ENCODE measurements at regions not wholly inside any gene's neighbourhood (a gene's known extent, or its start where the extent isn't known, plus 50 kb on each side); places are given as distances from the start of the nearest gene placed in this dataset.

- no CpG with 5 or more reads among the region's 4 CpGs for WGBS (ENCODE audit: extremely low coverage, insufficient read length, low lambda C conversion rate)
- Histone ChIP-seq H2BK20ac (ENCODE audit: low read depth, low read length, poor library complexity, severe bottlenecking) (no peak overlapping the region), H4K91ac (ENCODE audit: insufficient read length, low read depth, low read length) (no peak overlapping the region), H4K5ac (ENCODE audit: insufficient read length, low read depth, low read length) (no peak overlapping the region), H3K23me2 (ENCODE audit: insufficient read length, low read depth, low read length, poor library complexity, severe bottlenecking) (no peaks in the 10 kb centered on the region), H3K4me1 (ENCODE audit: insufficient read depth, low read length) (no peaks in the 10 kb centered on the region), H3T11ph (ENCODE audit: low read length) (no peak overlapping the region), H3K18ac (ENCODE audit: insufficient read length, low read depth, low read length) (peak overlapping the region; percentile 4), H3K9ac (ENCODE audit: extremely low read depth, insufficient read length, low read length) (no peak overlapping the region), H2BK120ac (ENCODE audit: low read depth, low read length, poor library complexity, severe bottlenecking) (no peak overlapping the region), H3K56ac (ENCODE audit: insufficient read length, low read depth, low read length) (no peak overlapping the region), H3K79me2 (ENCODE audit: insufficient read depth, low read length) (no peaks in the 10 kb centered on the region), H3K27ac (ENCODE audit: insufficient read length, low read depth, low read length) (no peak overlapping the region), H3K14ac (ENCODE audit: insufficient read depth, low read length) (no peak overlapping the region), H3K23ac (ENCODE audit: insufficient read length, low read depth, low read length) (no peak overlapping the region), H4K8ac (replicated peaks; ENCODE audit: insufficient read length, low read depth, low read length) (no peak overlapping the region), H3K4me2 (ENCODE audit: insufficient read depth, insufficient read length, low read length) (no peak overlapping the region), H3K4ac (ENCODE audit: low read depth, low read length) (no peak overlapping the region), H3K9me3 (ENCODE audit: control insufficient read depth, low read depth, low read length) (no peaks in the 10 kb centered on the region), H2BK12ac (ENCODE audit: insufficient read length, low read depth, low read length) (no peak overlapping the region), H3K79me1 (ENCODE audit: insufficient read depth, low read depth, low read length, poor library complexity, severe bottlenecking) (no peaks in the 10 kb centered on the region), H2BK15ac (ENCODE audit: low read depth, low read length) (no peak overlapping the region), H3K27me3 (ENCODE audit: insufficient read depth, low read length) (no peaks in the 10 kb centered on the region), H2BK5ac (ENCODE audit: insufficient read length, low read length) (no peak overlapping the region), H2AFZ (ENCODE audit: low read length) (no peak overlapping the region), H4K20me1 (ENCODE audit: control insufficient read depth, insufficient read depth, insufficient read length) (no peaks in the 10 kb centered on the region), H2AK5ac (ENCODE audit: insufficient read length, low read length) (no peak overlapping the region)
- TF ChIP-seq CTCF (conservative IDR thresholded peaks at IDR 0.05) = no peak
- H3K27me3 Mint-ChIP-seq (ENCODE audit: low read depth) = no peaks in the 10 kb centered on the region; the same call in 1 of the 2 replicates
- DNase-seq = no peak
- H3K36me3 Mint-ChIP-seq (ENCODE audit: insufficient read depth in 1 of 3, low read depth in 3 of 3) = no peaks in the 10 kb centered on the region
- H3K27ac Mint-ChIP-seq = no peak overlapping the region
- no peak overlapping the region for H3K4me3 Mint-ChIP-seq
- H3K9me3 Mint-ChIP-seq = no peaks in the 10 kb centered on the region
- peaks cover 0 to 5% of the 10 kb centered on the region in 2 experiments; a peak in 2 of 4 replicates for H3K4me1 Mint-ChIP-seq
Observed at GRCh38 chr10:4066581-4067390, 281.8 kb upstream of the KLF6 start.
